ENCODE measurements at regions not wholly inside any gene's neighbourhood (a gene's known extent, or its start where the extent isn't known, plus 50 kb on each side); places are given as distances from the start of the nearest gene placed in this dataset.

- no peak overlapping the region for H3K4me2 ChIP-seq (ENCODE audit: insufficient read depth, low read length)
- peaks cover 20% of the 10 kb centered on the region for H3K4me1 ChIP-seq (ENCODE audit: insufficient read depth, low read length)
- H3K27ac ChIP-seq (ENCODE audit: low read length): no peak overlapping the region
- no peak overlapping the region for H3K9ac ChIP-seq (ENCODE audit: low read depth, low read length)
- H4K20me1 ChIP-seq (ENCODE audit: insufficient read depth, low read length): no peaks in the 10 kb centered on the region
- H3K36me3 ChIP-seq (ENCODE audit: insufficient read depth, low read length): no peaks in the 10 kb centered on the region
- H3K27me3 ChIP-seq (ENCODE audit: insufficient read depth, low read length, poor library complexity): no peaks in the 10 kb centered on the region
- ATAC-seq (ENCODE audit: insufficient read depth, low read depth): no peak
- no peak for DNase-seq
- H3K9me3 ChIP-seq (ENCODE audit: insufficient read depth, low read length, severe bottlenecking): no peaks in the 10 kb centered on the region
- H2AFZ ChIP-seq (ENCODE audit: low read depth, low read length): no peak overlapping the region
- H3K4me3 ChIP-seq (ENCODE audit: low read depth in 1 of 2, low read length in 2 of 2): no peak overlapping the region
- TF ChIP-seq CTCF (IDR thresholded peaks at IDR 0.05; ENCODE audit: borderline replicate concordance, extremely low read depth, low read length, poor library complexity, severe bottlenecking): no peak
- no peak for TF ChIP-seq EZH2 (IDR thresholded peaks at IDR 0.05; ENCODE audit: borderline replicate concordance, low read depth, low read length, severe bottlenecking)
- no peaks in the 10 kb centered on the region for H3K79me2 ChIP-seq (ENCODE audit: insufficient read depth, low read length)
Observed at GRCh38 chr5:68431601-68432337, 216.2 kb downstream of the PIK3R1 start.

GRCh38 chr5:68432682-68433081 is 217.1 kb downstream of the PIK3R1 start:
- H3K4me1 ChIP-seq (ENCODE audit: insufficient read depth, low read length): peaks cover 20% of the 10 kb centered on the region
- no peaks in the 10 kb centered on the region for H3K79me2 ChIP-seq (ENCODE audit: insufficient read depth, low read length)
- no peaks in the 10 kb centered on the region for H3K27me3 ChIP-seq (ENCODE audit: insufficient read depth, low read length, poor library complexity)
- no peak overlapping the region for H2AFZ ChIP-seq (ENCODE audit: low read depth, low read length)
- TF ChIP-seq EZH2 (IDR thresholded peaks at IDR 0.05; ENCODE audit: borderline replicate concordance, low read depth, low read length, severe bottlenecking) (no peak), CTCF (IDR thresholded peaks at IDR 0.05; ENCODE audit: borderline replicate concordance, extremely low read depth, low read length, poor library complexity, severe bottlenecking) (no peak)
- H3K36me3 ChIP-seq (ENCODE audit: insufficient read depth, low read length): no peaks in the 10 kb centered on the region
- H3K4me2 ChIP-seq (ENCODE audit: insufficient read depth, low read length): no peak overlapping the region
- no peaks in the 10 kb centered on the region for H4K20me1 ChIP-seq (ENCODE audit: insufficient read depth, low read length)
- DNase-seq: no peak
- ATAC-seq (ENCODE audit: insufficient read depth, low read depth): no peak
- no peak overlapping the region for H3K4me3 ChIP-seq (ENCODE audit: low read depth in 1 of 2, low read length in 2 of 2)
- H3K9me3 ChIP-seq (ENCODE audit: insufficient read depth, low read length, severe bottlenecking): no peaks in the 10 kb centered on the region
- H3K9ac ChIP-seq (ENCODE audit: low read depth, low read length): no peak overlapping the region
- H3K27ac ChIP-seq (ENCODE audit: low read length): no peak overlapping the region

GRCh38 chr5:68433526-68433922 is 218.0 kb downstream of the PIK3R1 start:
- no peaks in the 10 kb centered on the region for H3K36me3 ChIP-seq (ENCODE audit: insufficient read depth, low read length)
- H4K20me1 ChIP-seq (ENCODE audit: insufficient read depth, low read length): no peaks in the 10 kb centered on the region
- H3K27me3 ChIP-seq (ENCODE audit: insufficient read depth, low read length, poor library complexity): no peaks in the 10 kb centered on the region
- H3K27ac ChIP-seq (ENCODE audit: low read length): no peak overlapping the region
- no peaks in the 10 kb centered on the region for H3K79me2 ChIP-seq (ENCODE audit: insufficient read depth, low read length)
- H2AFZ ChIP-seq (ENCODE audit: low read depth, low read length): no peak overlapping the region
- DNase-seq (no peak), ATAC-seq (ENCODE audit: insufficient read depth, low read depth) (no peak)
- H3K4me3 ChIP-seq (ENCODE audit: low read depth in 1 of 2, low read length in 2 of 2): no peak overlapping the region
- no peak overlapping the region for H3K4me2 ChIP-seq (ENCODE audit: insufficient read depth, low read length)
- no peaks in the 10 kb centered on the region for H3K9me3 ChIP-seq (ENCODE audit: insufficient read depth, low read length, severe bottlenecking)
- no peak overlapping the region for H3K9ac ChIP-seq (ENCODE audit: low read depth, low read length)
- TF ChIP-seq EZH2 (IDR thresholded peaks at IDR 0.05; ENCODE audit: borderline replicate concordance, low read depth, low read length, severe bottlenecking) (no peak), CTCF (IDR thresholded peaks at IDR 0.05; ENCODE audit: borderline replicate concordance, extremely low read depth, low read length, poor library complexity, severe bottlenecking) (no peak)
- peaks cover 20% of the 10 kb centered on the region for H3K4me1 ChIP-seq (ENCODE audit: insufficient read depth, low read length)

Data from DND-41 (cell line).